ENCODE measurements at regions not wholly inside any gene's neighbourhood (a gene's known extent, or its start where the extent isn't known, plus 50 kb on each side); places are given as distances from the start of the nearest gene placed in this dataset.
A peak's percentile ranks its signal among the peaks of the same experiment; 100 is the strongest.

- TF ChIP-seq ARID5B (CRISPR knock-in tag; IDR thresholded peaks at IDR 0.05) (peak; percentile 20; the same call in 1 of the 2 replicates), TFAP4 (IDR thresholded peaks at IDR 0.05; ENCODE audit: borderline replicate concordance, low read depth) (no peak), RXRB (CRISPR knock-in tag; IDR thresholded peaks at IDR 0.05; ENCODE audit: borderline replicate concordance) (peak; percentile 23; the same call in 1 of the 2 replicates), ZNF792 (CRISPR knock-in tag; IDR thresholded peaks at IDR 0.05) (0 out of 2 replicates have a peak, but pooled peaks have one; percentile 40), SAP130 (CRISPR knock-in tag; IDR thresholded peaks at IDR 0.05; ENCODE audit: low read depth) (0 out of 2 replicates have a peak, but pooled peaks have one; percentile 26), FOXA3 (CRISPR knock-in tag; IDR thresholded peaks at IDR 0.05) (peak; percentile 64), ZZZ3 (CRISPR knock-in tag; IDR thresholded peaks at IDR 0.05; ENCODE audit: borderline replicate concordance) (no peak), SOX6 (IDR thresholded peaks at IDR 0.05) (no peak), SOX6 (CRISPR knock-in tag; IDR thresholded peaks at IDR 0.05) (0 out of 2 replicates have a peak, but pooled peaks have one; percentile 11), ATF6 (CRISPR knock-in tag; conservative IDR thresholded peaks at IDR 0.05) (no peak), FOXK1 (CRISPR knock-in tag; IDR thresholded peaks at IDR 0.05; ENCODE audit: borderline replicate concordance, low read depth) (0 out of 2 replicates have a peak, but pooled peaks have one; percentile 47), NFE2L2 (IDR thresholded peaks at IDR 0.05; ENCODE audit: low read length) (peak; percentile 96), ZFP41 (CRISPR knock-in tag; IDR thresholded peaks at IDR 0.05; ENCODE audit: borderline replicate concordance) (no peak), HMGXB4 (CRISPR knock-in tag; IDR thresholded peaks at IDR 0.05; ENCODE audit: borderline replicate concordance in 1 of 2, low read depth in 1 of 2) (0 out of 4 replicates have a peak, but pooled peaks of 1 of the 2 experiments have one; percentile 13), ZBTB34 (CRISPR knock-in tag; IDR thresholded peaks at IDR 0.05) (0 out of 2 replicates have a peak, but pooled peaks have one; percentile 62), MAFG (CRISPR knock-in tag; IDR thresholded peaks at IDR 0.05) (peak; percentile 74; the same call in 1 of the 2 replicates)
These were observed 316.8 kb downstream of the DCDC2C start (continued) for GRCh38 chr2:4020153-4020552.
